Left lung (tissue), 4 donors: ENCODE measurements at regions not wholly inside any gene's neighbourhood (a gene's known extent, or its start where the extent isn't known, plus 50 kb on each side); places are given as distances from the start of the nearest gene placed in this dataset.

ENCODE experiments used
- ATAC-seq: fragments of 200-7000 bp; cut with Tn5 transposase; one replicate; pipeline ENCODE4 v1.9.1; 2020; ENCODE audit warnings: moderate library complexity
- DNase-seq, 4 donors: peaks; one replicate each; pipeline ENCODE4 v3.0.0-alpha.2; 2013 to 2020
- H3K27ac ChIP-seq, 2 donors: fragments of 200-600 bp; sonication (generic) in 1 of 2; one replicate each; pipeline versions ENCODE4 v1.5.0 to v1.8.0; 2020 to 2021
- H3K27me3 ChIP-seq, 2 donors: fragments of 200-600 bp; sonication (generic) in 1 of 2; one replicate each; pipeline versions ENCODE4 v1.5.0 to v1.8.0; 2020 to 2021
- H3K36me3 ChIP-seq, 2 donors: fragments of 200-600 bp; sonication (generic) in 1 of 2; one replicate each; pipeline versions ENCODE4 v1.5.0 to v1.8.0; 2020 to 2021
- H3K4me1 ChIP-seq, 2 donors: fragments of 200-600 bp; one replicate each; pipeline ENCODE4 v1.8.0; 2021
- H3K4me3 ChIP-seq, 2 donors: fragments of 200-600 bp; sonication (generic) in 1 of 2; one replicate each; pipeline versions ENCODE4 v1.5.0 to v1.8.0; 2020 to 2021; ENCODE audit warnings: mild to moderate bottlenecking in 1 of 2
- H3K9me3 ChIP-seq, 2 donors: fragments of 200-600 bp; sonication (generic) in 1 of 2; one replicate each; pipeline versions ENCODE4 v1.5.0 to v1.8.0; 2020 to 2021
- intact Hi-C, 2 donors: fragments of 100-400 bp; cut with DNase I; formaldehyde crosslinking; loops; one replicate each; pipeline versions ENCODE4 v1.11.2 to v1.14.2; 2022
- TF ChIP-seq, protein P1 (sequence below), 2 donors: fragments of 200-600 bp; sonication (generic) in 1 of 2; IDR thresholded peaks; one replicate each; pipeline versions ENCODE4 v1.5.0 to v1.8.0; 2021; ENCODE audit warnings: antibody characterized with exemption in 2 of 2
- donor health status: DM: no; HTN: yes; CAD: no.
- donor health status: DM: no; HTN: no; CAD: no.

DNA sequence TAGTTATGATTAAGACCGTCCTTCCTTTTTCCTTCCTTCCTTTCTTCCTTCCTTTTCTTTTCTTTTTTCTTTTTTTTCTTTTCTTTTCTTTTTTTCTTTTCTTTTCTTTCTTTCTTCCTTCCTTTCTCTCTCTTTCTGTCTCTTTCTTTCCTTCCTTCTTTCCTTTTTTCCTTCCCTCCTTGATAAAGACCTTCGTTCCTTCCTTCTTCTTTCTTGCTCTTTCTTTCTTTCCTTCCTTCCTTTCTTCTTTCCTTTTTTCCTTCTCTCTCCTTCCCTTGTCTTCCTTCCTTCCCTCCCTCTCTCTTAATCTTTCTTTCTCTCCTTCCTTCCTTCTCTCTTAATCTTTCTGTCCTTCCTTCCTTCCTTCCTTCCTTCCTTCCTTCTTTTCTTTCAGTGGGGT, 130.9 kb downstream of the PAPOLA start:
- DNase-seq, result no peak
- H3K4me3 ChIP-seq, result no peak overlapping the region
- H3K4me1 ChIP-seq, result no peaks in the 10 kb centered on the region
- TF ChIP-seq, protein P1, sequence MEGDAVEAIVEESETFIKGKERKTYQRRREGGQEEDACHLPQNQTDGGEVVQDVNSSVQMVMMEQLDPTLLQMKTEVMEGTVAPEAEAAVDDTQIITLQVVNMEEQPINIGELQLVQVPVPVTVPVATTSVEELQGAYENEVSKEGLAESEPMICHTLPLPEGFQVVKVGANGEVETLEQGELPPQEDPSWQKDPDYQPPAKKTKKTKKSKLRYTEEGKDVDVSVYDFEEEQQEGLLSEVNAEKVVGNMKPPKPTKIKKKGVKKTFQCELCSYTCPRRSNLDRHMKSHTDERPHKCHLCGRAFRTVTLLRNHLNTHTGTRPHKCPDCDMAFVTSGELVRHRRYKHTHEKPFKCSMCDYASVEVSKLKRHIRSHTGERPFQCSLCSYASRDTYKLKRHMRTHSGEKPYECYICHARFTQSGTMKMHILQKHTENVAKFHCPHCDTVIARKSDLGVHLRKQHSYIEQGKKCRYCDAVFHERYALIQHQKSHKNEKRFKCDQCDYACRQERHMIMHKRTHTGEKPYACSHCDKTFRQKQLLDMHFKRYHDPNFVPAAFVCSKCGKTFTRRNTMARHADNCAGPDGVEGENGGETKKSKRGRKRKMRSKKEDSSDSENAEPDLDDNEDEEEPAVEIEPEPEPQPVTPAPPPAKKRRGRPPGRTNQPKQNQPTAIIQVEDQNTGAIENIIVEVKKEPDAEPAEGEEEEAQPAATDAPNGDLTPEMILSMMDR (IDR thresholded peaks at IDR 0.05), result no peak
- intact Hi-C loops, result no loop called here
- H3K9me3 ChIP-seq, result peaks cover 0 to 5% of the 10 kb centered on the region in 2 donors
- no peaks in the 10 kb centered on the region for H3K36me3 ChIP-seq
- H3K27me3 ChIP-seq, result peaks cover 0 to under 1% of the 10 kb centered on the region in 2 donors
- ATAC-seq, result no peak
- H3K27ac ChIP-seq, result no peak overlapping the region

DNA sequence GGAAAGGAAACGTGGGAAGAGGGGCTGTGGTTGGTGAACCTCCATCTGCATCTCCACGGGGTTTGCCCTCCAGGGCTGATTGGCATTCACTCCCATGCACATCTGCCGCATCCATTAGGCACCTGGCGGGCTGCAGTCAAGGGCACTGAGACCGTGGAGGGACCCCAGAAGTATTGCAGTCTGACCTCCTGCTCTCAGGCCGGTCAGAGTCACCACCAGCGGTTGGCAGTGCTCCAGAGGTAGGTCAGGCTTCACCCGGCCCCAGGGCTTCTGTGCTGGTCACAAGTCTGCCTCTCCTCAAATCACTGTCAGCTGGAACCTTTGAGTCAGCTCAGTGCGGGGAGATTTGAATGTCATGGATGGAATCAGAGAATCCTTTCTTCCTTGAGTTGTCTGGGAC, 132.3 kb downstream of the PAPOLA start:
- no peak overlapping the region for H3K4me3 ChIP-seq
- no peaks in the 10 kb centered on the region for H3K27me3 ChIP-seq
- no peak for DNase-seq
- intact Hi-C loops, result no loop called here
- no peaks in the 10 kb centered on the region for H3K4me1 ChIP-seq
- TF ChIP-seq, protein P1 (IDR thresholded peaks at IDR 0.05), result no peak
- no peak overlapping the region for H3K27ac ChIP-seq
- H3K9me3 ChIP-seq, result peaks cover 0 to 5% of the 10 kb centered on the region in 2 donors
- no peak for ATAC-seq
- H3K36me3 ChIP-seq, result no peaks in the 10 kb centered on the region

GRCh38 chr14:96634896-96635295, 132.7 kb downstream of the PAPOLA start:
- no peak for ATAC-seq
- DNase-seq, result no peak
- Histone ChIP-seq H3K27me3 (no peaks in the 10 kb centered on the region), H3K4me3 (no peak overlapping the region), H3K36me3 (no peaks in the 10 kb centered on the region), H3K4me1 (no peaks in the 10 kb centered on the region), H3K27ac (no peak overlapping the region), H3K9me3 (peaks cover 0 to 3% of the 10 kb centered on the region in 2 donors)
- TF ChIP-seq, protein P1 (IDR thresholded peaks at IDR 0.05), result no peak
- intact Hi-C loops, result no loop called here

DNA sequence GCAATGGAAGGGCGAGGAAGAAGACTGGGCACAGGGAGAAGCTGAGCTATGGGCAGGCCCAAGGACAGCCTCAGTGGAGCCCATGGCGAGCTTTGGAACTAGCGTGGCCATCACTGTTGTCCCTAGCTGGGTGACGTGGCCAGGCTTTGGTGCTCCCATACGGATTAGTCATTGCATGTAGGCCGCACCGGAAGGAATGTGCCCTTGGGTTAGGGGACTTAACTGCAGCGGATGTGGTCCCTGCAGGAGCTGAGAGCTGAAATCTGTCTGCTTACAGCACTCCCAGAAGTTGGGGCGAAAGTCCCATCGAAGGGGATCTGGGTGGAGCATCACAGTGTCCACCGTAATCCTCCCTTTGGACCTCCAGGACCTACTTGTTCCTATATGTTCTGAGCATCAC, 133.7 kb downstream of the PAPOLA start:
- no peaks in the 10 kb centered on the region for H3K27me3 ChIP-seq
- ATAC-seq, result no peak
- intact Hi-C loops, result no loop called here

GRCh38 chr14:96637521-96637920, 135.3 kb downstream of the PAPOLA start:
- H3K9me3 ChIP-seq, result no peaks in the 10 kb centered on the region
- H3K27me3 ChIP-seq, result no peaks in the 10 kb centered on the region
- ATAC-seq, result no peak
- H3K27ac ChIP-seq, result no peak overlapping the region
- intact Hi-C loops, result no loop called here
- DNase-seq, result no peak
- H3K4me1 ChIP-seq, result no peaks in the 10 kb centered on the region
- no peaks in the 10 kb centered on the region for H3K36me3 ChIP-seq
- TF ChIP-seq, protein P1 (IDR thresholded peaks at IDR 0.05), result no peak
- H3K4me3 ChIP-seq, result no peak overlapping the region

More for the DNA sequence above, 133.7 kb downstream of the PAPOLA start:
- DNase-seq, result no peak
- Histone ChIP-seq H3K36me3 (no peaks in the 10 kb centered on the region), H3K9me3 (no peaks in the 10 kb centered on the region), H3K4me1 (no peaks in the 10 kb centered on the region), H3K27ac (no peak overlapping the region), H3K4me3 (no peak overlapping the region)
- TF ChIP-seq, protein P1 (IDR thresholded peaks at IDR 0.05), result no peak
